HFF-Myc (cell line): ENCODE measurements at regions not wholly inside any gene's neighbourhood (a gene's known extent, or its start where the extent isn't known, plus 50 kb on each side); places are given as distances from the start of the nearest gene placed in this dataset.

ENCODE experiments used
- DNase-seq: peaks from one replicate; pipeline ENCODE4 v3.0.0-alpha.2; 2011; ENCODE audit warnings: low read depth; ENCODE audit errors: extremely low read depth
- H3K4me3 ChIP-seq: replicated peaks from 2 replicates; pipeline ENCODE4 v1.5.1; 2011; ENCODE audit warnings: low read depth, mild to moderate bottlenecking, control low read depth, low read length
- CTCF ChIP-seq: IDR thresholded peaks from 2 replicates; pipeline ENCODE4 v1.5.1; 2012; ENCODE audit warnings: mild to moderate bottlenecking, low read depth, low read length, control low read depth; ENCODE audit errors: missing control alignments

DNA sequence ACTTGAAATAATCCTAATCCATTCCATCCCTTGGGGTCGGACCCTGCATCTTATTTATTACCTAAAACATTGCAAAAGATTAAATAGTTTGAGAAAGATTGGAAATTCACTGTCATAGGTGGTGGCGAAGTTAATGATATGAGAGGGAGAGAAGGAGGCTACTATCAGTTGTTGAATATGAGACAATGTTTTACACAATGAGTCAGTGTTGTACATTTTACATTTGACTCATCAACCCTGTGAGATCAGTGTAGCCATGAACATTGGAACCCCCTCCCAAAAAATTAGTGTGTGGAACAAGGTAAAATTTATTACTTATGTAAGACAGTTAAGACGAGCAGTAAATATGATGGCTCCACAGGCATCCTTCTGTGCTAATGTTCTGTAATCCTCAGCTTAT lies 384.3 kb downstream of the MCTP2 start:
- no peak for DNase-seq
- H3K4me3 ChIP-seq: no peak overlapping the region
- no peak for TF ChIP-seq CTCF

- no peak for TF ChIP-seq CTCF
- DNase-seq: no peak
- no peak overlapping the region for H3K4me3 ChIP-seq
Observed at GRCh38 chr15:94620632-94621031, 389.3 kb downstream of the MCTP2 start.

DNA sequence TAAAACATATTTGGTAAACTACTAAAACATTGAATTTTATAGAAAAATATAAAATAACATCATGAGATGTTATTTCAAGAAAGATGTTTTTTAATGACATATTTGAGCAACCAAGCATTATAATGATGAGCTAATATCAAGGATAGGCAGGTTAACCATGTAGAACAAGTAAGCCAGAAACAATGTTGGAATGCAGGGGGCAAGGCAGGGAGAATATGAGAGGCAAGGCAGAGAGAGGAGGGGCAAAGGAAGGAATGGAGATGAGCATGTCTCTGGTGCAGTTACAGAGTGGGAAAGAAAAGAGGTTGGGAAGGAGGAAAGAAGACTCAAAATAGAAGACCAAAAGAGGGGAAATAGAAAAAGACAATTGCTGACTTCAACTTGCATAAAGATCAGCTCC lies 390.4 kb downstream of the MCTP2 start:
- H3K4me3 ChIP-seq: no peak overlapping the region
- no peak for DNase-seq
- TF ChIP-seq CTCF: no peak

GRCh38 chr15:94626949-94627348 lies 395.6 kb downstream of the MCTP2 start:
- no peak for TF ChIP-seq CTCF
- DNase-seq: no peak
- H3K4me3 ChIP-seq: no peak overlapping the region

GRCh38 chr15:94631608-94632007 lies 400.2 kb downstream of the MCTP2 start:
- no peak overlapping the region for H3K4me3 ChIP-seq
- no peak for DNase-seq
- TF ChIP-seq CTCF: no peak

GRCh38 chr15:94638183-94638582 lies 406.8 kb downstream of the MCTP2 start:
- DNase-seq: no peak
- no peak overlapping the region for H3K4me3 ChIP-seq
- TF ChIP-seq CTCF: no peak

GRCh38 chr15:94639701-94640100 lies 408.3 kb downstream of the MCTP2 start:
- DNase-seq: no peak
- no peak overlapping the region for H3K4me3 ChIP-seq
- TF ChIP-seq CTCF: no peak
